GM23338 (cell line): ENCODE measurements at regions not wholly inside any gene's neighbourhood (a gene's known extent, or its start where the extent isn't known, plus 50 kb on each side); places are given as distances from the start of the nearest gene placed in this dataset.

Source experiments
- ATAC-seq: fragments of 200-7000 bp; cut with Tn5 transposase; 3 replicates; pipeline ENCODE4 v1.9.1; 2020
- DNase-seq: peaks from one replicate; pipeline ENCODE4 v3.0.0-alpha.2; 2015; ENCODE audit warnings: low spot score
- H2AFZ ChIP-seq: fragments of 200-600 bp; sonication (generic); 2 replicates; pipeline ENCODE4 v1.8.0; 2016; ENCODE audit warnings: antibody characterized with exemption, mild to moderate bottlenecking, moderate library complexity
- H3F3A ChIP-seq: fragments of 200-600 bp; sonication (generic); replicated peaks from 2 replicates; pipeline ENCODE4 v1.8.0; 2017; ENCODE audit warnings: antibody characterized with exemption, mixed run types, low read depth
- H3K27ac ChIP-seq: fragments of 200-600 bp; sonication (generic); 2 replicates; pipeline ENCODE4 v1.6.1; 2016; ENCODE audit warnings: low read depth
- H3K27me3 ChIP-seq: fragments of 200-600 bp; sonication (generic); 2 replicates; pipeline ENCODE4 v1.8.0; 2016; ENCODE audit warnings: mild to moderate bottlenecking, mixed run types, moderate library complexity; ENCODE audit not compliant: insufficient read depth
- H3K36me3 ChIP-seq: fragments of 200-600 bp; sonication (generic); 2 replicates; pipeline ENCODE4 v1.8.0; 2016; ENCODE audit warnings: mild to moderate bottlenecking; ENCODE audit not compliant: insufficient read depth
- H3K4me1 ChIP-seq: fragments of 200-600 bp; sonication (generic); 2 replicates; pipeline ENCODE4 v1.8.0; 2016; ENCODE audit warnings: mild to moderate bottlenecking, moderate library complexity; ENCODE audit not compliant: insufficient read depth
- H3K4me2 ChIP-seq: fragments of 200-600 bp; sonication (generic); 2 replicates; pipeline ENCODE4 v1.7.1; 2017; ENCODE audit warnings: mixed run types
- H3K4me3 ChIP-seq: fragments of 200-600 bp; sonication (generic); 2 replicates; pipeline ENCODE4 v1.6.1; 2016; ENCODE audit warnings: mixed run types
- H3K79me2 ChIP-seq: fragments of 200-600 bp; sonication (generic); replicated peaks from 2 replicates; pipeline ENCODE4 v1.8.0; 2017; ENCODE audit warnings: mild to moderate bottlenecking; ENCODE audit not compliant: insufficient read depth
- H3K9me2 ChIP-seq: fragments of 200-600 bp; sonication (generic); 2 replicates; pipeline ENCODE4 v1.8.0; 2017; ENCODE audit not compliant: insufficient read depth
- H4K20me1 ChIP-seq: fragments of 200-600 bp; sonication (generic); replicated peaks from 2 replicates; pipeline ENCODE4 v1.8.0; 2017; ENCODE audit warnings: mild to moderate bottlenecking; ENCODE audit not compliant: insufficient read depth
- H3K27ac Mint-ChIP-seq: 2 replicates; pipeline ENCODE4 v1.8.0; 2020; ENCODE audit warnings: inconsistent platforms, mild to moderate bottlenecking, moderate library complexity, mixed read lengths
- H3K27me3 Mint-ChIP-seq: 3 replicates; pipeline ENCODE4 v1.8.0; 2022; ENCODE audit warnings: low read depth, mild to moderate bottlenecking, moderate library complexity, mixed read lengths, inconsistent platforms; ENCODE audit not compliant: insufficient read depth, poor library complexity
- H3K36me3 Mint-ChIP-seq: 3 replicates; pipeline ENCODE4 v1.8.0; 2021; ENCODE audit warnings: low read depth, mild to moderate bottlenecking, inconsistent platforms, moderate library complexity, mixed read lengths
- H3K4me1 Mint-ChIP-seq: 3 replicates; pipeline ENCODE4 v1.8.0; 2020; ENCODE audit warnings: mild to moderate bottlenecking, inconsistent platforms, mixed read lengths
- H3K4me3 Mint-ChIP-seq: 3 replicates; pipeline ENCODE4 v1.8.0; 2021; ENCODE audit warnings: moderate library complexity, mild to moderate bottlenecking, inconsistent platforms, mixed read lengths
- H3K9me3 Mint-ChIP-seq: 3 replicates; pipeline ENCODE4 v1.8.0; 2020; ENCODE audit warnings: moderate library complexity, mild to moderate bottlenecking, inconsistent platforms, mixed read lengths
- CREB1 ChIP-seq: fragments of 250-450 bp; sonication (Bioruptor Pico); IDR thresholded peaks from 2 replicates; pipeline ENCODE4 v1.5.0; 2020; ENCODE audit warnings: low read depth, mild to moderate bottlenecking, moderate library complexity
- CTCF ChIP-seq, 2 experiments: fragments of 200-600 bp in 1 of 2; sonication (generic) in 1 of 2; conservative IDR thresholded peaks; 2 replicates each; pipeline versions ENCODE4 v1.5.1 to v1.6.1; 2016 to 2017; ENCODE audit warnings: antibody characterized with exemption in 2 of 2, low read depth in 2 of 2, mild to moderate bottlenecking in 2 of 2, moderate library complexity in 1 of 2
- ETS1 ChIP-seq: IDR thresholded peaks from 2 replicates; pipeline ENCODE4 v1.6.1; 2016; ENCODE audit warnings: antibody characterized with exemption
- EZH2 ChIP-seq: fragments of 200-600 bp; sonication (generic); IDR thresholded peaks from one replicate; pipeline ENCODE4 v1.8.0; 2017; ENCODE audit warnings: antibody characterized with exemption, mild to moderate bottlenecking, low read depth; ENCODE audit not compliant: unreplicated experiment
- EZH2phosphoT487 ChIP-seq: fragments of 200-600 bp; sonication (generic); IDR thresholded peaks from one replicate; pipeline ENCODE4 v1.8.1; 2018; ENCODE audit warnings: antibody characterized with exemption; ENCODE audit not compliant: unreplicated experiment
- JUNB ChIP-seq: IDR thresholded peaks from one replicate; pipeline ENCODE4 v1.6.1; 2016; ENCODE audit warnings: antibody characterized with exemption; ENCODE audit not compliant: unreplicated experiment
- NANOG ChIP-seq: IDR thresholded peaks from 2 replicates; pipeline ENCODE4 v1.6.1; 2016; ENCODE audit warnings: antibody characterized with exemption, borderline replicate concordance
- POLR2AphosphoS5 ChIP-seq: IDR thresholded peaks from 2 replicates; pipeline ENCODE4 v1.6.1; 2016; ENCODE audit warnings: antibody characterized with exemption, low read depth
- REST ChIP-seq: IDR thresholded peaks from one replicate; pipeline ENCODE4 v1.6.1; 2018; ENCODE audit warnings: antibody characterized with exemption; ENCODE audit not compliant: unreplicated experiment
- STAT1 ChIP-seq: IDR thresholded peaks from one replicate; pipeline ENCODE4 v1.6.1; 2016; ENCODE audit warnings: antibody characterized with exemption; ENCODE audit not compliant: unreplicated experiment
- ZNF114 ChIP-seq: fragments of 250-450 bp; sonication (Bioruptor Pico); IDR thresholded peaks from 2 replicates; pipeline ENCODE4 v1.5.0; 2020; ENCODE audit warnings: mild to moderate bottlenecking, moderate library complexity
- ZNF331 ChIP-seq: fragments of 250-450 bp; sonication (Bioruptor Pico); IDR thresholded peaks from 2 replicates; pipeline ENCODE4 v1.5.0; 2020; ENCODE audit warnings: low read depth, mild to moderate bottlenecking, moderate library complexity
- ZNF462 ChIP-seq: fragments of 250-450 bp; sonication (Bioruptor Pico); IDR thresholded peaks from 2 replicates; pipeline ENCODE4 v1.5.0; 2020; ENCODE audit warnings: mild to moderate bottlenecking, moderate library complexity

GRCh38 chr17:31691251-31691905 is 167.7 kb downstream of the COPRS start:
- Histone ChIP-seq H3K79me2 (no peaks in the 10 kb centered on the region), H2AFZ (no peak overlapping the region), H3K9me2 (no peaks in the 10 kb centered on the region), H4K20me1 (no peaks in the 10 kb centered on the region), H3K27me3 (no peaks in the 10 kb centered on the region), H3K4me1 (no peaks in the 10 kb centered on the region), H3K4me3 (no peak overlapping the region), H3K4me2 (no peak overlapping the region), H3K27ac (no peak overlapping the region), H3K36me3 (no peaks in the 10 kb centered on the region), H3F3A (no peaks in the 10 kb centered on the region)
- Mint-ChIP-seq H3K27ac (no peak overlapping the region), H3K27me3 (peaks cover 8% of the 10 kb centered on the region), H3K4me3 (no peak overlapping the region), H3K4me1 (peaks cover 6% of the 10 kb centered on the region; the same call in 2 of the 3 replicates), H3K9me3 (no peaks in the 10 kb centered on the region), H3K36me3 (no peaks in the 10 kb centered on the region)
- no peak for TF ChIP-seq POLR2AphosphoS5
- no peak for TF ChIP-seq ZNF114 (CRISPR knock-in tag)
- no peak for TF ChIP-seq ZNF331 (CRISPR knock-in tag)
- no peak for TF ChIP-seq JUNB
- no peak for TF ChIP-seq STAT1
- TF ChIP-seq REST = no peak
- no peak for TF ChIP-seq NANOG
- TF ChIP-seq ETS1 = no peak
- TF ChIP-seq EZH2phosphoT487 = no peak
- TF ChIP-seq EZH2 = no peak
- TF ChIP-seq ZNF462 = no peak
- TF ChIP-seq CREB1 (CRISPR knock-in tag) = no peak
- TF ChIP-seq CTCF (conservative IDR thresholded peaks at IDR 0.05; ENCODE audit: low read depth in 2 of 2) = no peak
- ATAC-seq (no peak), DNase-seq (no peak)
